ENCODE measurements at regions not wholly inside any gene's neighbourhood (a gene's known extent, or its start where the extent isn't known, plus 50 kb on each side); places are given as distances from the start of the nearest gene placed in this dataset.

DNA sequence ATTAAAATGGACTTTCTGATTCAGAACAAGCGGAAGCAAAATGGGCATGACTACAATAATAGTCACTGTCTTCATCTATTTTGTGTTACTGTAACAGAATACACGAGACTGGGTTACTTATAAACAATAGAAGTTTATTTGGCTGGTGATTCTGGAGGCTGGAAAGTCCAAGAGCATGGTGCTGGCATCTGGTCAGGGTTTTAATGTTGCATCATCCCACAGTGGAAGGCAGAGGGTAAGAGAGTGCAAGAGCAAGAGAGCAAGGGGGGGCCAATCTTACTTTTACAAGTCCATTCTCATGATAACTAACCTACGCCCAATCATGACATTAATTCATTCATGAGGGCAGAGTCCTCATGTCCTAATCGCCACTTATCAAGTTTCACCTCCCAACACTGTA lies 189.2 kb downstream of the TOX3 start:
- no peak for FAIRE-seq
- Histone ChIP-seq H3K36me3 (ENCODE audit: control insufficient read depth in 2 of 3, insufficient read depth in 3 of 3, low read length in 3 of 3) (no peaks in the 10 kb centered on the region), H3K4me1 (ENCODE audit: control insufficient read depth in 2 of 3, insufficient read depth in 2 of 3, low read depth in 1 of 3, low read length in 3 of 3) (no peaks in the 10 kb centered on the region), H3K9me3 (ENCODE audit: control insufficient read depth in 2 of 3, insufficient read depth in 1 of 3, low read length in 3 of 3) (no peaks in the 10 kb centered on the region), H3K27me3 (ENCODE audit: control insufficient read depth, insufficient read depth, low read length) (no peaks in the 10 kb centered on the region), H3K27ac (ENCODE audit: low read depth in 2 of 2, low read length in 2 of 2) (no peak overlapping the region), H3K4me3 (ENCODE audit: low read length in 3 of 3) (no peak overlapping the region), H3K9ac (ENCODE audit: low read length in 3 of 3) (no peak overlapping the region)
- TF ChIP-seq, protein P1, sequence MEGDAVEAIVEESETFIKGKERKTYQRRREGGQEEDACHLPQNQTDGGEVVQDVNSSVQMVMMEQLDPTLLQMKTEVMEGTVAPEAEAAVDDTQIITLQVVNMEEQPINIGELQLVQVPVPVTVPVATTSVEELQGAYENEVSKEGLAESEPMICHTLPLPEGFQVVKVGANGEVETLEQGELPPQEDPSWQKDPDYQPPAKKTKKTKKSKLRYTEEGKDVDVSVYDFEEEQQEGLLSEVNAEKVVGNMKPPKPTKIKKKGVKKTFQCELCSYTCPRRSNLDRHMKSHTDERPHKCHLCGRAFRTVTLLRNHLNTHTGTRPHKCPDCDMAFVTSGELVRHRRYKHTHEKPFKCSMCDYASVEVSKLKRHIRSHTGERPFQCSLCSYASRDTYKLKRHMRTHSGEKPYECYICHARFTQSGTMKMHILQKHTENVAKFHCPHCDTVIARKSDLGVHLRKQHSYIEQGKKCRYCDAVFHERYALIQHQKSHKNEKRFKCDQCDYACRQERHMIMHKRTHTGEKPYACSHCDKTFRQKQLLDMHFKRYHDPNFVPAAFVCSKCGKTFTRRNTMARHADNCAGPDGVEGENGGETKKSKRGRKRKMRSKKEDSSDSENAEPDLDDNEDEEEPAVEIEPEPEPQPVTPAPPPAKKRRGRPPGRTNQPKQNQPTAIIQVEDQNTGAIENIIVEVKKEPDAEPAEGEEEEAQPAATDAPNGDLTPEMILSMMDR (IDR thresholded peaks at IDR 0.05; ENCODE audit: borderline replicate concordance, extremely low read depth, insufficient read depth), result no peak
- intact Hi-C loops (cut with DNase I), result no loop called here
- DNase-seq, result no peak

DNA sequence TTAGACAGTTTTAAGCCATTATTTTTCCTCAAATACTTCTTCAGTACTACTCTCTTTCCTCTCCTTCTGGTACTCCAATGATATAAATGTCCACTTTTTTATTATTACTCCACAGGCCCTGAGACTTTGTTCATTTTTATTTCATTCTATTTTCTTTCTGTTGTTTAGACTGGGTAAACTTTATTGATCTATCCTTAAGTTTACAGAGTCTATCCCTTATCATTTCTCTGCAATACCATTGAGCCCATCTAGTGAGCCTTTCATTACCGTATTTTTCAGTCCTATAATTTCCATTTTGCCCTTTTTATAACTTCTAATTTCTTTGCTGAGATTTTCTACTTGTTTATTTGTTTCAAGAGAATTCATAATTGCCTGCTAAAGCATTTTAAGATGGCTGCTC lies 193.7 kb downstream of the TOX3 start:
- H3K27ac ChIP-seq (ENCODE audit: low read depth in 2 of 2, low read length in 2 of 2), result no peak overlapping the region
- no peak for DNase-seq
- H3K4me1 ChIP-seq (ENCODE audit: control insufficient read depth in 2 of 3, insufficient read depth in 2 of 3, low read depth in 1 of 3, low read length in 3 of 3), result no peaks in the 10 kb centered on the region
- no peaks in the 10 kb centered on the region for H3K27me3 ChIP-seq (ENCODE audit: control insufficient read depth, insufficient read depth, low read length)
- no peak overlapping the region for H3K9ac ChIP-seq (ENCODE audit: low read length in 3 of 3)
- H3K36me3 ChIP-seq (ENCODE audit: control insufficient read depth in 2 of 3, insufficient read depth in 3 of 3, low read length in 3 of 3), result no peaks in the 10 kb centered on the region
- intact Hi-C loops (cut with DNase I), result no loop called here
- no peak overlapping the region for H3K4me3 ChIP-seq (ENCODE audit: low read length in 3 of 3)
- FAIRE-seq, result no peak
- no peaks in the 10 kb centered on the region for H3K9me3 ChIP-seq (ENCODE audit: control insufficient read depth in 2 of 3, insufficient read depth in 1 of 3, low read length in 3 of 3)
- TF ChIP-seq, protein P1 (IDR thresholded peaks at IDR 0.05; ENCODE audit: borderline replicate concordance, extremely low read depth, insufficient read depth), result no peak

DNA sequence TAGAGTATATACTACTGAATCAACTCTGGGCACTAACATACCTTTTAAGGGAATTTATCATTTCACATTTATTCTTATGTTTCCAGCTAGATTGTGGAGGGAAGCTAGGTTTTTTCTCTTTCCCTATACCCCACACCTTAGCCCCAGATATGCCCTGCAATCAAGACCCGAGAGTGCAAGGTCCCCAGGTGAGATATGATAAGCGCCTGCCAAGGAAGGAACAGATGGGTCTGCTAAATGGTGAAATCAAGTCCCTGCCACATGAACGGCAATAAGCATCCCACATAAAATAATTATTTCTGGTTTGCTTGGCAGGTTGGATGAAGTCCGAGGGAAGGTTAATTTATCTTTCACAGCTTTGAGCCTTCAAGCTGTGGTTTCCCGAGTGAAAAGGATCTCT lies 195.5 kb downstream of the TOX3 start:
- no peak for FAIRE-seq
- TF ChIP-seq, protein P1 (IDR thresholded peaks at IDR 0.05; ENCODE audit: borderline replicate concordance, extremely low read depth, insufficient read depth), result no peak

GRCh38 chr16:52350031-52350642 lies 196.8 kb downstream of the TOX3 start:
- FAIRE-seq (no peak), DNase-seq (no peak)
- H3K4me1 ChIP-seq (ENCODE audit: control insufficient read depth in 2 of 3, insufficient read depth in 2 of 3, low read depth in 1 of 3, low read length in 3 of 3), result no peaks in the 10 kb centered on the region
- H3K9me3 ChIP-seq (ENCODE audit: control insufficient read depth in 2 of 3, insufficient read depth in 1 of 3, low read length in 3 of 3), result no peaks in the 10 kb centered on the region
- no peaks in the 10 kb centered on the region for H3K27me3 ChIP-seq (ENCODE audit: control insufficient read depth, insufficient read depth, low read length)
- H3K9ac ChIP-seq (ENCODE audit: low read length in 3 of 3), result no peak overlapping the region
- TF ChIP-seq, protein P1 (IDR thresholded peaks at IDR 0.05; ENCODE audit: borderline replicate concordance, extremely low read depth, insufficient read depth), result no peak
- intact Hi-C loops (cut with DNase I), result no loop called here
- H3K27ac ChIP-seq (ENCODE audit: low read depth in 2 of 2, low read length in 2 of 2), result no peak overlapping the region
- no peaks in the 10 kb centered on the region for H3K36me3 ChIP-seq (ENCODE audit: control insufficient read depth in 2 of 3, insufficient read depth in 3 of 3, low read length in 3 of 3)
- H3K4me3 ChIP-seq (ENCODE audit: low read length in 3 of 3), result no peak overlapping the region

More for the DNA sequence above, 195.5 kb downstream of the TOX3 start:
- intact Hi-C loops (cut with DNase I), result no loop called here
- Histone ChIP-seq H3K4me1 (ENCODE audit: control insufficient read depth in 2 of 3, insufficient read depth in 2 of 3, low read depth in 1 of 3, low read length in 3 of 3) (no peaks in the 10 kb centered on the region), H3K4me3 (ENCODE audit: low read length in 3 of 3) (no peak overlapping the region), H3K27ac (ENCODE audit: low read depth in 2 of 2, low read length in 2 of 2) (no peak overlapping the region), H3K36me3 (ENCODE audit: control insufficient read depth in 2 of 3, insufficient read depth in 3 of 3, low read length in 3 of 3) (no peaks in the 10 kb centered on the region), H3K9me3 (ENCODE audit: control insufficient read depth in 2 of 3, insufficient read depth in 1 of 3, low read length in 3 of 3) (no peaks in the 10 kb centered on the region), H3K9ac (ENCODE audit: low read length in 3 of 3) (no peak overlapping the region), H3K27me3 (ENCODE audit: control insufficient read depth, insufficient read depth, low read length) (no peaks in the 10 kb centered on the region)
- no peak for DNase-seq
